Stomach (tissue), 8 donors: ENCODE measurements at regions not wholly inside any gene's neighbourhood (a gene's known extent, or its start where the extent isn't known, plus 50 kb on each side); places are given as distances from the start of the nearest gene placed in this dataset.

ENCODE experiments used
- DNase-seq, 2 donors: peaks; one replicate each; pipeline versions ENCODE4 v3.0.0 to v3.0.0-alpha.2; 2013 to 2019
- H3K27ac ChIP-seq, 5 donors: fragments of 200-600 bp in 4 of 5; sonication (generic) in 4 of 5; one replicate each; pipeline ENCODE4 v1.5.1; 2013 to 2019; ENCODE audit warnings: mild to moderate bottlenecking in 1 of 5, moderate library complexity in 1 of 5
- H3K27me3 ChIP-seq, 3 donors: fragments of 200-600 bp; sonication (generic); one replicate each; pipeline ENCODE4 v1.5.1; 2017 to 2019; ENCODE audit warnings: mixed run types in 1 of 3
- H3K36me3 ChIP-seq, 4 donors: fragments of 200-600 bp; sonication (generic); 1 replicate in 3 of 4; 2 replicates in 1 of 4; pipeline ENCODE4 v1.5.1; 2016 to 2019
- H3K4me1 ChIP-seq, 4 donors: fragments of 200-600 bp; sonication (generic); one replicate each; pipeline ENCODE4 v1.5.1; 2016 to 2019
- H3K4me3 ChIP-seq, 4 donors: fragments of 200-600 bp; sonication (generic) in 3 of 4; one replicate each; pipeline ENCODE4 v1.5.1; 2016 to 2019; ENCODE audit warnings: mild to moderate bottlenecking in 1 of 4
- H3K9me3 ChIP-seq, 4 donors: fragments of 200-600 bp; sonication (generic); one replicate each; pipeline ENCODE4 v1.5.1; 2016 to 2019
- CTCF ChIP-seq, 7 experiments: fragments of 450-650 bp in 4 of 7; fragments of 200-600 bp in 3 of 7; sonication (generic) in 3 of 7; IDR thresholded peaks; one replicate each; pipeline ENCODE4 v1.5.1; 2016 to 2019; ENCODE audit warnings: antibody characterized with exemption in 7 of 7, control low read depth in 2 of 7, mild to moderate bottlenecking in 1 of 7
- EP300 ChIP-seq: sonication (generic); formaldehyde crosslinking; IDR thresholded peaks from one replicate; pipeline ENCODE4 v1.6.1; 2017; ENCODE audit warnings: antibody characterized with exemption
- POLR2A ChIP-seq, 4 donors: fragments of 450-650 bp; IDR thresholded peaks; one replicate each; pipeline ENCODE4 v1.6.1; 2016; ENCODE audit warnings: antibody characterized with exemption in 4 of 4, control low read depth in 2 of 4, mild to moderate bottlenecking in 1 of 4, moderate library complexity in 1 of 4
- POLR2AphosphoS5 ChIP-seq, 3 donors: sonication (generic); formaldehyde crosslinking; IDR thresholded peaks; one replicate each; pipeline ENCODE4 v1.6.1; 2016; ENCODE audit warnings: antibody characterized with exemption in 3 of 3
- WGBS, 5 donors: extraction: QIAGEN DNeasy Blood & Tissue Kit in 3 of 5; methylation state at CpG; one replicate each; pipeline versions ENCODE4 v1.1.5 to v1.1.7; 2013 to 2018; 5-methylcytosine and 5-hydroxymethylcytosine counted together
- intact Hi-C: fragments of 100-400 bp; cut with DNase I; formaldehyde crosslinking; loops from one replicate; pipeline ENCODE4 v1.15.1; 2023; ENCODE audit warnings: low total_unique reads
- donor health status: healthy with polysubstance abuse.
- donor health status: Bipolar disorder and iron deficiency.
- donor health status: healthy.

GRCh38 chr1:29504709-29505410 is 268.5 kb downstream of the PTPRU start:
- no peak overlapping the region for H3K27ac ChIP-seq
- peaks cover 0 to 29% (median 4%) of the 10 kb centered on the region in 3 donors for H3K27me3 ChIP-seq
- no peak overlapping the region for H3K4me3 ChIP-seq
- no peaks in the 10 kb centered on the region for H3K36me3 ChIP-seq
- no peaks in the 10 kb centered on the region for H3K9me3 ChIP-seq
- WGBS, 5 donors: 85 to 89% (median 87%) methylated on average over 8 of the region's 8 CpGs
- intact Hi-C loops: no loop called here
- peak in 1 of 2 donors; percentile 17 for DNase-seq
- peaks cover 0 to 11% (median 4%) of the 10 kb centered on the region in 4 donors for H3K4me1 ChIP-seq
- no peak for TF ChIP-seq POLR2A (IDR thresholded peaks at IDR 0.05)
- TF ChIP-seq POLR2AphosphoS5 (IDR thresholded peaks at IDR 0.05): no peak
- no peak for TF ChIP-seq CTCF (IDR thresholded peaks at IDR 0.05)
- no peak for TF ChIP-seq EP300

GRCh38 chr1:29504196-29504595 is 267.9 kb downstream of the PTPRU start:
- DNase-seq: peak; percentile 7 to 55
- TF ChIP-seq POLR2AphosphoS5 (IDR thresholded peaks at IDR 0.05) (no peak), EP300 (no peak), CTCF (IDR thresholded peaks at IDR 0.05) (no peak), POLR2A (IDR thresholded peaks at IDR 0.05) (no peak)
- no peak overlapping the region for H3K27ac ChIP-seq

GRCh38 chr1:29502911-29503840 is 266.9 kb downstream of the PTPRU start:
- no peak overlapping the region for H3K4me3 ChIP-seq
- intact Hi-C loops: no loop called here
- WGBS, 5 donors: 34 to 54% (median 50%) methylated on average over 12 of the region's 12 CpGs
- peaks cover 0 to 46% (median 4%) of the 10 kb centered on the region in 3 donors for H3K27me3 ChIP-seq
- H3K27ac ChIP-seq: no peak overlapping the region
- no peaks in the 10 kb centered on the region for H3K9me3 ChIP-seq
- DNase-seq: peak; percentile 5 to 29
- peaks cover 0 to 11% (median 4%) of the 10 kb centered on the region in 4 donors for H3K4me1 ChIP-seq
- TF ChIP-seq CTCF (IDR thresholded peaks at IDR 0.05) (no peak), POLR2A (IDR thresholded peaks at IDR 0.05) (no peak), EP300 (no peak), POLR2AphosphoS5 (IDR thresholded peaks at IDR 0.05) (no peak)
- no peaks in the 10 kb centered on the region for H3K36me3 ChIP-seq

More at GRCh38 chr1:29504196-29504595, 267.9 kb downstream of the PTPRU start:
- H3K4me3 ChIP-seq: no peak overlapping the region
- peaks cover 0 to 11% (median 4%) of the 10 kb centered on the region in 4 donors for H3K4me1 ChIP-seq
- H3K9me3 ChIP-seq: no peaks in the 10 kb centered on the region
- no peaks in the 10 kb centered on the region for H3K36me3 ChIP-seq
- WGBS, 5 donors: 18 to 33% (median 25%) methylated on average over 4 of the region's 4 CpGs
- H3K27me3 ChIP-seq: peaks cover 0 to 36% (median 4%) of the 10 kb centered on the region in 3 donors
- intact Hi-C loops: no loop called here

- WGBS, 5 donors: 75 to 87% (median 80%) methylated on average over 3 of the region's 3 CpGs
- intact Hi-C loops: no loop called here
- H3K27me3 ChIP-seq: peaks cover 0 to 54% (median 2%) of the 10 kb centered on the region in 3 donors
- no peak overlapping the region for H3K27ac ChIP-seq
- peaks cover 0 to 11% (median 4%) of the 10 kb centered on the region in 4 donors for H3K4me1 ChIP-seq
- H3K36me3 ChIP-seq: no peaks in the 10 kb centered on the region
- TF ChIP-seq CTCF (IDR thresholded peaks at IDR 0.05): no peak
- TF ChIP-seq POLR2A (IDR thresholded peaks at IDR 0.05): no peak
- no peak for TF ChIP-seq EP300
- peak in 1 of 2 donors; percentile 2 for DNase-seq
- H3K9me3 ChIP-seq: no peaks in the 10 kb centered on the region
- H3K4me3 ChIP-seq: no peak overlapping the region
Measured at GRCh38 chr1:29502225-29502910, 266.0 kb downstream of the PTPRU start.
